ENCODE measurements at regions not wholly inside any gene's neighbourhood (a gene's known extent, or its start where the extent isn't known, plus 50 kb on each side); places are given as distances from the start of the nearest gene placed in this dataset.

GRCh38 chr18:52054324-52054723, 285.7 kb upstream of the DCC start (continued):
- TF ChIP-seq DZIP1 (CRISPR knock-in tag; IDR thresholded peaks at IDR 0.05) = no peak

GRCh38 chr18:52060607-52061304, 279.2 kb upstream of the DCC start:
- Histone ChIP-seq H2AFZ (ENCODE audit: low read length) (peak overlapping the region; percentile 27), H3K4me1 (ENCODE audit: insufficient read depth, low read length) (peaks cover 30% of the 10 kb centered on the region), H3K4me2 (ENCODE audit: low read depth, low read length) (peak overlapping the region; percentile 62), H3K4me3 (replicated peaks in 1 of 3; ENCODE audit: insufficient read depth in 1 of 3, low read depth in 2 of 3, low read length in 3 of 3) (peak overlapping the region in 1 of 3 experiments; percentile 41; a peak in 2 of 6 replicates), H3K9me3 (ENCODE audit: low read length) (peaks cover 16% of the 10 kb centered on the region; the same call in 1 of the 2 replicates), H3K27ac (ENCODE audit: extremely low read length, insufficient read depth, low read length) (peak overlapping the region; percentile 38), H3K9ac (ENCODE audit: insufficient read depth, low read depth, low read length) (no peak overlapping the region), H4K20me1 (ENCODE audit: insufficient read depth, low read length) (no peaks in the 10 kb centered on the region), H3K27me3 (ENCODE audit: control insufficient read depth in 1 of 2, insufficient read depth in 2 of 2, low read length in 2 of 2) (no peaks in the 10 kb centered on the region), H3K79me2 (ENCODE audit: insufficient read depth, low read length) (no peaks in the 10 kb centered on the region), H3K36me3 (replicated peaks in 1 of 2; ENCODE audit: control insufficient read depth in 1 of 2, insufficient read depth in 2 of 2, low read length in 2 of 2) (no peaks in the 10 kb centered on the region)
- intact Hi-C loops (cut with micrococcal nuclease; ENCODE audit: unreplicated experiment) (no loop called here), in situ Hi-C loops (cut with HindIII; ENCODE audit: extremely low pct_ligation_motif_present, low pct_unique_long_range_greater_than_20kb) (no loop called here)
- no TSS peak for BruUV-seq (replicated peaks)
- POLR2A ChIA-PET = no interaction called here
- DNase-seq (ENCODE audit: low spot score) (peak; percentile 18), ATAC-seq (peak; percentile 82), FAIRE-seq (no peak)
- CTCF ChIA-PET (ENCODE audit: low intra/inter-chr PET ratio, low total read pairs) = no interaction called here
- 25% methylated on average over 4 of the region's 4 CpGs for WGBS (ENCODE audit: low lambda C conversion rate)
- TF ChIP-seq SOX5 (CRISPR knock-in tag; IDR thresholded peaks at IDR 0.05; ENCODE audit: borderline replicate concordance) (peak; percentile 52; the same call in 1 of the 2 replicates), ZNF569 (CRISPR knock-in tag; IDR thresholded peaks at IDR 0.05; ENCODE audit: borderline replicate concordance) (no peak), JDP2 (CRISPR knock-in tag; IDR thresholded peaks at IDR 0.05; ENCODE audit: borderline replicate concordance) (no peak), TEAD3 (CRISPR knock-in tag; optimal IDR thresholded peaks at IDR 0.05; ENCODE audit: borderline replicate concordance) (peak; percentile 16), REXO4 (CRISPR knock-in tag; IDR thresholded peaks at IDR 0.05; ENCODE audit: borderline replicate concordance) (no peak), AGO2 (optimal IDR thresholded peaks at IDR 0.05; ENCODE audit: low read depth, low read length) (no peak), SOX6 (IDR thresholded peaks at IDR 0.05) (no peak), SOX6 (CRISPR knock-in tag; IDR thresholded peaks at IDR 0.05) (peak; percentile 80), ZNF451 (CRISPR knock-in tag; IDR thresholded peaks at IDR 0.05) (no peak), MIXL1 (CRISPR knock-in tag; IDR thresholded peaks at IDR 0.05) (0 out of 2 replicates have a peak, but pooled peaks have one; percentile 33), ZMYM4 (CRISPR knock-in tag; IDR thresholded peaks at IDR 0.05) (peak; percentile 31; the same call in 1 of the 2 replicates), CENPX (CRISPR knock-in tag; IDR thresholded peaks at IDR 0.05) (no peak), KLF13 (CRISPR knock-in tag; IDR thresholded peaks at IDR 0.05) (no peak), HNF4A (CRISPR knock-in tag; IDR thresholded peaks at IDR 0.05) (peak; percentile 67), PATZ1 (CRISPR knock-in tag; IDR thresholded peaks at IDR 0.05) (no peak), ZNF710 (CRISPR knock-in tag; IDR thresholded peaks at IDR 0.05; ENCODE audit: borderline replicate concordance) (no peak), SRF (IDR thresholded peaks at IDR 0.05; ENCODE audit: low read depth, low read length) (no peak)

Data from HepG2 (cell line).